ENCODE measurements at regions not wholly inside any gene's neighbourhood (a gene's known extent, or its start where the extent isn't known, plus 50 kb on each side); places are given as distances from the start of the nearest gene placed in this dataset.

DNA sequence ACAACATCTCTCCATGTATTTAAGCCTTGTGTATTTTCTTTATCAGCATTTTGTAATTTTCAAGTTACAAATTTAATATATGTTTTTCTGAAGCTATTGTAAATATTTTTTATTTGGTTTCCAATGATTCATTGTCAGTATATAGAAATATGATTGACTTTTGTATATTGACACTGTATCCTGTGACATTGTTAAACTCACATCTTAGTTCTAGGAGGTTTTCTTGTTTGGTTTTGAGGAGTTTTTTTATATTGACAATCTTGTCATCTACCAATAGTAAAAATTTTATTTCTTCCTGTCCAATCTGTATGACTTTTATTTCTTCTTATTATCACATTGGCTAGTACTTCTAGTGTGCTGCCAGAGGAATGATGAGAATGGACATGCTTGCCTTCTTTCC lies 393.7 kb downstream of the GPAM start:
- TF ChIP-seq, protein P1, sequence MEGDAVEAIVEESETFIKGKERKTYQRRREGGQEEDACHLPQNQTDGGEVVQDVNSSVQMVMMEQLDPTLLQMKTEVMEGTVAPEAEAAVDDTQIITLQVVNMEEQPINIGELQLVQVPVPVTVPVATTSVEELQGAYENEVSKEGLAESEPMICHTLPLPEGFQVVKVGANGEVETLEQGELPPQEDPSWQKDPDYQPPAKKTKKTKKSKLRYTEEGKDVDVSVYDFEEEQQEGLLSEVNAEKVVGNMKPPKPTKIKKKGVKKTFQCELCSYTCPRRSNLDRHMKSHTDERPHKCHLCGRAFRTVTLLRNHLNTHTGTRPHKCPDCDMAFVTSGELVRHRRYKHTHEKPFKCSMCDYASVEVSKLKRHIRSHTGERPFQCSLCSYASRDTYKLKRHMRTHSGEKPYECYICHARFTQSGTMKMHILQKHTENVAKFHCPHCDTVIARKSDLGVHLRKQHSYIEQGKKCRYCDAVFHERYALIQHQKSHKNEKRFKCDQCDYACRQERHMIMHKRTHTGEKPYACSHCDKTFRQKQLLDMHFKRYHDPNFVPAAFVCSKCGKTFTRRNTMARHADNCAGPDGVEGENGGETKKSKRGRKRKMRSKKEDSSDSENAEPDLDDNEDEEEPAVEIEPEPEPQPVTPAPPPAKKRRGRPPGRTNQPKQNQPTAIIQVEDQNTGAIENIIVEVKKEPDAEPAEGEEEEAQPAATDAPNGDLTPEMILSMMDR (IDR thresholded peaks at IDR 0.05 in 8 of 11, conservative IDR thresholded peaks at IDR 0.05 in 3 of 11): no peak
- TF ChIP-seq POLR2A (IDR thresholded peaks at IDR 0.05): no peak

Measured in spleen (tissue), 7 donors.